ENCODE measurements at regions not wholly inside any gene's neighbourhood (a gene's known extent, or its start where the extent isn't known, plus 50 kb on each side); places are given as distances from the start of the nearest gene placed in this dataset.

- H3K4me1 ChIP-seq = no peaks in the 10 kb centered on the region
- intact Hi-C loops (cut with micrococcal nuclease) = no loop called here
- no peak overlapping the region for H3K4me3 ChIP-seq
- H3K9me3 ChIP-seq (replicated peaks) = no peaks in the 10 kb centered on the region
- DNase-seq = no peak
- H3K27ac ChIP-seq (replicated peaks) = no peak overlapping the region
- no peaks in the 10 kb centered on the region for H3K36me3 ChIP-seq
- no peaks in the 10 kb centered on the region for H3K27me3 ChIP-seq (ENCODE audit: low read depth)
- TF ChIP-seq CTCF (IDR thresholded peaks at IDR 0.05; ENCODE audit: borderline replicate concordance) = no peak
Observed at GRCh38 chr21:15174923-15175322, 110.1 kb upstream of the NRIP1 start.

GRCh38 chr21:15182731-15183130 lies 117.9 kb upstream of the NRIP1 start:
- no peak for DNase-seq
- no peaks in the 10 kb centered on the region for H3K27me3 ChIP-seq (ENCODE audit: low read depth)
- H3K4me3 ChIP-seq = no peak overlapping the region
- no peaks in the 10 kb centered on the region for H3K4me1 ChIP-seq
- intact Hi-C loops (cut with micrococcal nuclease) = no loop called here
- H3K9me3 ChIP-seq (replicated peaks) = peaks cover 4% of the 10 kb centered on the region
- H3K27ac ChIP-seq (replicated peaks) = no peak overlapping the region
- no peak for TF ChIP-seq CTCF (IDR thresholded peaks at IDR 0.05; ENCODE audit: borderline replicate concordance)
- no peaks in the 10 kb centered on the region for H3K36me3 ChIP-seq

GRCh38 chr21:15183813-15184257 lies 119.0 kb upstream of the NRIP1 start:
- H3K27me3 ChIP-seq (ENCODE audit: low read depth) = no peaks in the 10 kb centered on the region
- H3K4me3 ChIP-seq = no peak overlapping the region
- DNase-seq = no peak
- no peaks in the 10 kb centered on the region for H3K4me1 ChIP-seq
- H3K36me3 ChIP-seq = no peaks in the 10 kb centered on the region
- intact Hi-C loops (cut with micrococcal nuclease) = no loop called here
- no peak for TF ChIP-seq CTCF (IDR thresholded peaks at IDR 0.05; ENCODE audit: borderline replicate concordance)
- H3K27ac ChIP-seq (replicated peaks) = no peak overlapping the region
- peaks cover 4% of the 10 kb centered on the region for H3K9me3 ChIP-seq (replicated peaks)

- no peaks in the 10 kb centered on the region for H3K9me3 ChIP-seq (replicated peaks)
- H3K27ac ChIP-seq (replicated peaks) = no peak overlapping the region
- TF ChIP-seq CTCF (IDR thresholded peaks at IDR 0.05; ENCODE audit: borderline replicate concordance) = no peak
- intact Hi-C loops (cut with micrococcal nuclease) = no loop called here
- H3K4me3 ChIP-seq = no peak overlapping the region
- DNase-seq = no peak
- no peaks in the 10 kb centered on the region for H3K36me3 ChIP-seq
- no peaks in the 10 kb centered on the region for H3K27me3 ChIP-seq (ENCODE audit: low read depth)
- H3K4me1 ChIP-seq = no peaks in the 10 kb centered on the region
Observed at GRCh38 chr21:15190412-15190811, 125.6 kb upstream of the NRIP1 start.

GRCh38 chr21:15190837-15191236 lies 126.0 kb upstream of the NRIP1 start:
- Histone ChIP-seq H3K4me3 (no peak overlapping the region), H3K9me3 (replicated peaks) (no peaks in the 10 kb centered on the region), H3K36me3 (no peaks in the 10 kb centered on the region), H3K4me1 (no peaks in the 10 kb centered on the region), H3K27ac (replicated peaks) (no peak overlapping the region), H3K27me3 (ENCODE audit: low read depth) (no peaks in the 10 kb centered on the region)
- no peak for TF ChIP-seq CTCF (IDR thresholded peaks at IDR 0.05; ENCODE audit: borderline replicate concordance)
- DNase-seq = no peak
- intact Hi-C loops (cut with micrococcal nuclease) = no loop called here

GRCh38 chr21:15191342-15191741 lies 126.5 kb upstream of the NRIP1 start:
- TF ChIP-seq CTCF (IDR thresholded peaks at IDR 0.05; ENCODE audit: borderline replicate concordance) = no peak
- intact Hi-C loops (cut with micrococcal nuclease) = no loop called here
- H3K27ac ChIP-seq (replicated peaks) = no peak overlapping the region

More at GRCh38 chr21:15191342-15191741, 126.5 kb upstream of the NRIP1 start:
- H3K9me3 ChIP-seq (replicated peaks) = no peaks in the 10 kb centered on the region
- H3K36me3 ChIP-seq = no peaks in the 10 kb centered on the region
- no peaks in the 10 kb centered on the region for H3K4me1 ChIP-seq
- H3K27me3 ChIP-seq (ENCODE audit: low read depth) = no peaks in the 10 kb centered on the region
- H3K4me3 ChIP-seq = no peak overlapping the region
- DNase-seq = no peak

All from left ventricle myocardium inferior (tissue), 1 donor.